ENCODE measurements at regions not wholly inside any gene's neighbourhood (a gene's known extent, or its start where the extent isn't known, plus 50 kb on each side); places are given as distances from the start of the nearest gene placed in this dataset.

- TF ChIP-seq ZHX1 (conservative IDR thresholded peaks at IDR 0.05; ENCODE audit: low read length) (no peak), CHD7 (IDR thresholded peaks at IDR 0.05; ENCODE audit: low read depth, low read length) (no peak), GATAD2B (IDR thresholded peaks at IDR 0.05; ENCODE audit: borderline replicate concordance) (peak; percentile 66; the same call in 1 of the 2 replicates), MTA2 (IDR thresholded peaks at IDR 0.05; ENCODE audit: low read depth) (peak; percentile 72), MXI1 (IDR thresholded peaks at IDR 0.05; ENCODE audit: low read depth, low read length) (no peak), ZNF695 (CRISPR knock-in tag; IDR thresholded peaks at IDR 0.05) (no peak), ZBTB8A (IDR thresholded peaks at IDR 0.05; ENCODE audit: partially characterized antibody) (no peak), VEZF1 (CRISPR knock-in tag; IDR thresholded peaks at IDR 0.05) (peak; percentile 96), CTCF (IDR thresholded peaks at IDR 0.05 in 2 of 3, conservative IDR thresholded peaks at IDR 0.05 in 1 of 3; ENCODE audit: insufficient read depth in 2 of 3, low read depth in 1 of 3, low read length in 3 of 3) (peak in 1 of 3 experiments; percentile 16; a peak in 1 of 6 replicates), GATAD2A (IDR thresholded peaks at IDR 0.05) (peak; percentile 81)
Measured at GRCh38 chr6:7468382-7469081, 72.9 kb upstream of the DSP start (continued).

All from K562 (cell line).